NCI-H2196 (cell line): ENCODE measurements at regions not wholly inside any gene's neighbourhood (a gene's known extent, or its start where the extent isn't known, plus 50 kb on each side); places are given as distances from the start of the nearest gene placed in this dataset.
"Not testable (repeated sequence)": the region's sequence is repeated elsewhere in the genome, so short reads cannot be mapped to it uniquely, and the experiment has no call there.

Source experiments
- DNase-seq: peaks from one replicate; lab custom pipeline; 2025; ENCODE audit not compliant: unreplicated experiment; lab: John Stamatoyannopoulos, UW

GRCh38 chr3:8405144-8405543 is 96.5 kb upstream of the LMCD1 start:
- no peak for DNase-seq

- DNase-seq = no peak
Measured at GRCh38 chr3:8406479-8406878, 95.1 kb upstream of the LMCD1 start.

GRCh38 chr3:8413337-8413926 is 88.2 kb upstream of the LMCD1 start:
- DNase-seq = no peak

- DNase-seq = no peak
Measured at GRCh38 chr3:8416965-8417364, 84.7 kb upstream of the LMCD1 start.

GRCh38 chr3:8420612-8421011 is 81.0 kb upstream of the LMCD1 start:
- DNase-seq = no peak

GRCh38 chr3:8421267-8421666 is 80.4 kb upstream of the LMCD1 start:
- no peak for DNase-seq

GRCh38 chr3:8421711-8422110 is 79.9 kb upstream of the LMCD1 start:
- DNase-seq = no peak

GRCh38 chr3:8423307-8423706 is 78.3 kb upstream of the LMCD1 start:
- DNase-seq = no peak

GRCh38 chr3:8424281-8424680 is 77.3 kb upstream of the LMCD1 start:
- DNase-seq = no peak

GRCh38 chr3:8436661-8437287 is 64.8 kb upstream of the LMCD1 start:
- DNase-seq = no peak

- DNase-seq = no peak
Measured at GRCh38 chr3:8438507-8439079, 63.0 kb upstream of the LMCD1 start.

GRCh38 chr3:8440142-8440541 is 61.5 kb upstream of the LMCD1 start:
- DNase-seq = not testable (repeated sequence)

- DNase-seq = peak; percentile 6
Measured at GRCh38 chr3:8441969-8442559, 59.6 kb upstream of the LMCD1 start.

- DNase-seq = no peak
Measured at GRCh38 chr3:8442993-8443650, 58.5 kb upstream of the LMCD1 start.

- DNase-seq = peak; percentile 82
Measured at GRCh38 chr3:8443829-8444791, 57.5 kb upstream of the LMCD1 start.

GRCh38 chr3:8444883-8445282 is 56.7 kb upstream of the LMCD1 start:
- no peak for DNase-seq

- DNase-seq = no peak
Measured at GRCh38 chr3:8445861-8446260, 55.8 kb upstream of the LMCD1 start.

GRCh38 chr3:8446845-8447244 is 54.8 kb upstream of the LMCD1 start:
- DNase-seq = no peak

GRCh38 chr3:8450618-8451017 is 51.0 kb upstream of the LMCD1 start:
- no peak for DNase-seq

- no peak for DNase-seq
Measured at GRCh38 chr3:8451696-8452095, 49.9 kb upstream of the LMCD1 start.
